Breast epithelium (tissue), 4 donors: ENCODE measurements at regions not wholly inside any gene's neighbourhood (a gene's known extent, or its start where the extent isn't known, plus 50 kb on each side); places are given as distances from the start of the nearest gene placed in this dataset.

Experiments used
- DNase-seq, 2 donors: peaks; one replicate each; pipeline ENCODE4 v3.0.0-alpha.2; 2019; ENCODE audit warnings: low spot score in 2 of 2
- H3K27ac ChIP-seq, 2 donors: fragments of 200-600 bp; sonication (generic) in 1 of 2; one replicate each; pipeline ENCODE4 v1.5.1; 2016 to 2019; ENCODE audit warnings: mild to moderate bottlenecking in 1 of 2
- H3K27me3 ChIP-seq, 2 donors: fragments of 200-600 bp; sonication (generic) in 1 of 2; one replicate each; pipeline versions ENCODE4 v1.5.1 to v1.6.0; 2017 to 2019; ENCODE audit warnings: control low read depth in 1 of 2, mild to moderate bottlenecking in 1 of 2
- H3K36me3 ChIP-seq: fragments of 200-600 bp; one replicate; pipeline ENCODE4 v1.5.1; 2019
- H3K4me1 ChIP-seq, 2 donors: fragments of 200-600 bp; sonication (generic); one replicate each; pipeline ENCODE4 v1.5.1; 2016 to 2019; ENCODE audit warnings: control low read depth in 1 of 2
- H3K4me3 ChIP-seq, 3 donors: fragments of 200-600 bp; sonication (generic); 1 replicate in 2 of 3; 2 replicates in 1 of 3; pipeline ENCODE4 v1.5.1; 2016 to 2019; ENCODE audit warnings: mild to moderate bottlenecking in 3 of 3, moderate library complexity in 2 of 3
- H3K9me3 ChIP-seq, 2 donors: fragments of 200-600 bp; sonication (generic) in 1 of 2; one replicate each; pipeline ENCODE4 v1.5.1; 2016 to 2019; ENCODE audit warnings: control low read depth in 1 of 2
- POLR2A ChIP-seq: fragments of 450-650 bp; IDR thresholded peaks from one replicate; pipeline ENCODE4 v1.6.1; 2016; ENCODE audit warnings: antibody characterized with exemption, mild to moderate bottlenecking, moderate library complexity
- POLR2AphosphoS5 ChIP-seq, 3 donors: sonication (generic); formaldehyde crosslinking; IDR thresholded peaks; one replicate each; pipeline ENCODE4 v1.6.1; 2017; ENCODE audit warnings: antibody characterized with exemption in 3 of 3
- intact Hi-C: fragments of 100-400 bp; cut with DNase I; formaldehyde crosslinking; loops from one replicate; pipeline ENCODE4 v1.15.1; 2023; ENCODE audit warnings: low total_unique reads
- TF ChIP-seq, protein P1 (sequence below), 3 donors: fragments of 450-650 bp; IDR thresholded peaks; one replicate each; pipeline ENCODE4 v1.5.1; 2016 to 2017; ENCODE audit warnings: antibody characterized with exemption in 3 of 3, mild to moderate bottlenecking in 3 of 3, moderate library complexity in 3 of 3

DNA sequence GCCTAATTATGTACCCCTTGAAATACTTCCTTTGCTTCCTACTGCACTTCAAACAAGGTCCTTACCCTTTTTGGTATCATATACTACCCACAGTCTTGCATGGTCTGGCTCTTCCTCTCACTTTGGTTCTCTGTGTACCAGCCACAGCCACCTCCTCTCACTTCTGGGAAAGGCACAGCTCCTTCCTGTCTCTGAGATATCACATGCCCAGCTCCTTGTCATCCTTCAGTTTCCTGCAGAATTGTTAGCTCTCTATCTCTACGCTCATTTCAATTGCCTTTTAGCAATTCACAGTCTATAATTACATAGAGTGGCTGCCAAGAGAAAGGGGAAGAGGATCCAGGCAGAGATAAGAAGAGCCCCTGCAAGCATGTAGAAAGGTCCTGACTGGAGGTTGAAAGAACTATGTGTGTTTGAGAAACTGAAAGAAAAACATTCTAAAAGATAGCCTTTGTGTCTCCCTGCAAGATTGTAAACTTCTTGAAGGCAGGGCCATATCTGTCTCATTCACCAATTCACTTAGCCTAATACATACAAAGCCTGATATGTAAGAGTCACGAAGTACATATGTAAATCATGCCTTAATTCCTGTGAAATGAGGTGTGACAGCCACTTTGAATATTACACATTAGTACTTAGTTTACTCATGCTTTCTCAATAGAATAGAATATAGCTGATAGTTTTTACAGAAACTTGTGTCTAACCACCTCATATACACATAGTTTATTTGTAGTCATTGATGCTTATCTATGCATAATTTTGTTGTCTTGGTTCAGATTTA lies 933.1 kb downstream of the DIAPH3 start:
- Histone ChIP-seq H3K9me3 (no peaks in the 10 kb centered on the region), H3K27ac (no peak overlapping the region), H3K36me3 (no peaks in the 10 kb centered on the region), H3K4me3 (no peak overlapping the region), H3K27me3 (no peaks in the 10 kb centered on the region), H3K4me1 (no peaks in the 10 kb centered on the region)
- DNase-seq = no peak
- intact Hi-C loops = no loop called here
- TF ChIP-seq, protein P1, sequence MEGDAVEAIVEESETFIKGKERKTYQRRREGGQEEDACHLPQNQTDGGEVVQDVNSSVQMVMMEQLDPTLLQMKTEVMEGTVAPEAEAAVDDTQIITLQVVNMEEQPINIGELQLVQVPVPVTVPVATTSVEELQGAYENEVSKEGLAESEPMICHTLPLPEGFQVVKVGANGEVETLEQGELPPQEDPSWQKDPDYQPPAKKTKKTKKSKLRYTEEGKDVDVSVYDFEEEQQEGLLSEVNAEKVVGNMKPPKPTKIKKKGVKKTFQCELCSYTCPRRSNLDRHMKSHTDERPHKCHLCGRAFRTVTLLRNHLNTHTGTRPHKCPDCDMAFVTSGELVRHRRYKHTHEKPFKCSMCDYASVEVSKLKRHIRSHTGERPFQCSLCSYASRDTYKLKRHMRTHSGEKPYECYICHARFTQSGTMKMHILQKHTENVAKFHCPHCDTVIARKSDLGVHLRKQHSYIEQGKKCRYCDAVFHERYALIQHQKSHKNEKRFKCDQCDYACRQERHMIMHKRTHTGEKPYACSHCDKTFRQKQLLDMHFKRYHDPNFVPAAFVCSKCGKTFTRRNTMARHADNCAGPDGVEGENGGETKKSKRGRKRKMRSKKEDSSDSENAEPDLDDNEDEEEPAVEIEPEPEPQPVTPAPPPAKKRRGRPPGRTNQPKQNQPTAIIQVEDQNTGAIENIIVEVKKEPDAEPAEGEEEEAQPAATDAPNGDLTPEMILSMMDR (IDR thresholded peaks at IDR 0.05) = no peak
- TF ChIP-seq POLR2A (no peak), POLR2AphosphoS5 (IDR thresholded peaks at IDR 0.05) (no peak)

DNA sequence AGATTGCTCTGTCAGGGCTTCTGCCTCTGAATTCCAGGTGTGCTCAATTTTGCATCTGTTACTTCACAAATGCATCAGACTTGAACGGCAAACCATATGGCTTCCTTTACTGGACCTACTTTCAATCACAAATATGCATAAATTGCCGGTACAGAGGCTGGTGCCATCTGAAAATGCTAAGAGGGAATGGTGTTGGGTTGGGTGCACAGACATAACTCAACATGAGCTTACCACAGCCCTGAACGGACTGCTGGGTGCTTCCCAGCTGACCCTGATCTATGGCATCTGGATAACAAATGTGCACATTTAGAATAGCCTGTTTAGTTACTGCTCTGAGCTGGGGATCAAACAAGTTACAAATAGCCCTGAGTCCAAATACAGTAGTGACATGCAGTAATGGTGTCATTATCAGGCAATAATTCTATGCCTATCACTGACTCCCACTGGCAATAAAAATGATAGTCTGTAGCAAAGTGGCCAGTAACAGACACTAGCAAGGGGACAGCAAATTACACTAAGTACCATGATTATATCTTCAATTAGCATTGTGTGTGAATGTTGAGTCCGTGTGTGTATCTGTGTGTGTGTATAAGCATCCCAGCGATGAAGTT lies 927.3 kb downstream of the DIAPH3 start:
- Histone ChIP-seq H3K4me1 (no peaks in the 10 kb centered on the region), H3K4me3 (no peak overlapping the region), H3K27ac (no peak overlapping the region), H3K27me3 (no peaks in the 10 kb centered on the region), H3K36me3 (no peaks in the 10 kb centered on the region), H3K9me3 (no peaks in the 10 kb centered on the region)
- intact Hi-C loops = no loop called here
- TF ChIP-seq POLR2AphosphoS5 (IDR thresholded peaks at IDR 0.05) (no peak), POLR2A (no peak)
- TF ChIP-seq, protein P1 (IDR thresholded peaks at IDR 0.05) = no peak
- no peak for DNase-seq

DNA sequence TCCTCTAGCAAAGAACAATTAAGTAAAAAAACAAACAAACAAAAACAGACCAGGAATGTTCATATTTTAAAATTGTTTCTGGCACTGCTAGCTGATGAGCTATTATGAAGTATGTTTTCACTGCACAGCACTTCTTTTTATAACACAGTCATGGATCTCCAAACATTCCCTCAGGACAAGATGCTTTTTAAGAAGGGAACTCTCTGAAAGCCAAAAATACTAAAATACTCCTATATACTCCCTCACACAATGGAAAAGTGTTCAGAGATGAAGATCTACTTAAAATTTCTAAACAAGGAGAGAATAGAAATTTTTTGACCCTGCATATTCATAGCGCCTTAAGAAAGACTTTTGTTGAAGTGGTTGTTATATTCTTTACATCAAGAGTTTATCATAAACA lies 926.8 kb downstream of the DIAPH3 start:
- no peak for DNase-seq
- no peaks in the 10 kb centered on the region for H3K27me3 ChIP-seq
- H3K27ac ChIP-seq = no peak overlapping the region
- H3K4me1 ChIP-seq = no peaks in the 10 kb centered on the region
- intact Hi-C loops = no loop called here
- no peaks in the 10 kb centered on the region for H3K36me3 ChIP-seq
- no peak for TF ChIP-seq POLR2A
- TF ChIP-seq, protein P1 (IDR thresholded peaks at IDR 0.05) = no peak
- TF ChIP-seq POLR2AphosphoS5 (IDR thresholded peaks at IDR 0.05) = no peak
- no peak overlapping the region for H3K4me3 ChIP-seq
- no peaks in the 10 kb centered on the region for H3K9me3 ChIP-seq

DNA sequence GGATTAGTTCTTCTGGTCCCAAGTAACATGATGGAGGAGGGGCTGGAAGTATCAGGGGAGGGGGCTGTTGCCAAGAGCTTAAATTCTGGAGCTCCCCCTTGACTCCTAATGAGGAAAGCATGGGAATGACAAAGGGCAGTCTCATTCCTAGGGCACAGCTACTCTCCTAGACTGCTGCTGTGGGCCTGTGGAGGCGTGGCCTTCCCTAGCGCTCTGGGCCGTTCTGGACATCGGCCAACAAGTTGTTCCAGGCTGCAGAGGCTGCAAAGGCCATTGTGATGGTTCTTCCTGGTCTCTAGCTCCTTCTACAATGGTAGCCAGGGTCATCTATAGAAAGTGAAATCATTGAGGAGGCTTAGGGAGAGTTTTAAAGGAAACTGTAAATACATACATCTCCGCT lies 916.6 kb downstream of the DIAPH3 start:
- Histone ChIP-seq H3K27me3 (no peaks in the 10 kb centered on the region), H3K36me3 (no peaks in the 10 kb centered on the region), H3K4me1 (no peaks in the 10 kb centered on the region), H3K9me3 (no peaks in the 10 kb centered on the region), H3K27ac (no peak overlapping the region), H3K4me3 (no peak overlapping the region)
- DNase-seq = no peak
- no peak for TF ChIP-seq POLR2A
- TF ChIP-seq POLR2AphosphoS5 (IDR thresholded peaks at IDR 0.05) = no peak
- TF ChIP-seq, protein P1 (IDR thresholded peaks at IDR 0.05) = no peak
- intact Hi-C loops = no loop called here
